Tibial nerve (tissue), 4 donors: ENCODE measurements at regions not wholly inside any gene's neighbourhood (a gene's known extent, or its start where the extent isn't known, plus 50 kb on each side); places are given as distances from the start of the nearest gene placed in this dataset.
A peak's percentile ranks its signal among the peaks of the same experiment; 100 is the strongest.
"Not testable (repeated sequence)": the region's sequence is repeated elsewhere in the genome, so short reads cannot be mapped to it uniquely, and the experiment has no call there.

Experiments
- DNase-seq, 2 donors: peaks; one replicate each; pipeline ENCODE4 v3.0.0-alpha.2; 2019; ENCODE audit warnings: low spot score in 2 of 2
- H3K27ac ChIP-seq, 4 donors: fragments of 200-600 bp; sonication (generic) in 3 of 4; one replicate each; pipeline ENCODE4 v1.5.1; 2017 to 2019; ENCODE audit warnings: mild to moderate bottlenecking in 1 of 4
- H3K27me3 ChIP-seq, 2 donors: fragments of 200-600 bp; sonication (generic) in 1 of 2; one replicate each; pipeline versions ENCODE4 v1.5.1 to v1.6.0; 2017 to 2019
- H3K36me3 ChIP-seq, 3 donors: fragments of 200-600 bp; sonication (generic); one replicate each; pipeline ENCODE4 v1.5.1; 2018 to 2019
- H3K4me1 ChIP-seq, 4 donors: fragments of 200-600 bp; sonication (generic) in 3 of 4; one replicate each; pipeline ENCODE4 v1.5.1; 2017 to 2019
- H3K4me3 ChIP-seq, 4 donors: fragments of 200-600 bp; sonication (generic) in 3 of 4; one replicate each; pipeline ENCODE4 v1.5.1; 2017 to 2019; ENCODE audit warnings: mild to moderate bottlenecking in 1 of 4, moderate library complexity in 1 of 4
- H3K9me3 ChIP-seq, 4 donors: fragments of 200-600 bp; sonication (generic) in 3 of 4; one replicate each; pipeline ENCODE4 v1.5.1; 2017 to 2019
- CTCF ChIP-seq, 5 experiments: fragments of 200-600 bp in 3 of 5; fragments of 450-650 bp in 2 of 5; sonication (generic) in 3 of 5; IDR thresholded peaks; one replicate each; pipeline ENCODE4 v1.5.1; 2016 to 2019; ENCODE audit warnings: antibody characterized with exemption in 5 of 5, mild to moderate bottlenecking in 3 of 5, moderate library complexity in 2 of 5
- EP300 ChIP-seq, 2 donors: sonication (generic); formaldehyde crosslinking; IDR thresholded peaks; one replicate each; pipeline ENCODE4 v1.6.1; 2017; ENCODE audit warnings: antibody characterized with exemption in 2 of 2, mild to moderate bottlenecking in 1 of 2
- POLR2A ChIP-seq, 2 donors: fragments of 450-650 bp; IDR thresholded peaks; one replicate each; pipeline ENCODE4 v1.6.1; 2017; ENCODE audit warnings: antibody characterized with exemption in 2 of 2, mild to moderate bottlenecking in 2 of 2, moderate library complexity in 2 of 2
- WGBS, 2 donors: methylation state at CpG; one replicate each; pipeline ENCODE4 v1.1.5; 2018; 5-methylcytosine and 5-hydroxymethylcytosine counted together

GRCh38 chrX:109125304-109125703 lies 356.6 kb downstream of the GUCY2F start:
- 79 to 97% methylated on average over 3 of the region's 3 CpGs for WGBS, 2 donors
- Histone ChIP-seq H3K9me3 (no peaks in the 10 kb centered on the region), H3K4me1 (no peaks in the 10 kb centered on the region), H3K27me3 (no peaks in the 10 kb centered on the region), H3K27ac (no peak overlapping the region), H3K36me3 (no peaks in the 10 kb centered on the region), H3K4me3 (no peak overlapping the region)
- no peak for TF ChIP-seq POLR2A (IDR thresholded peaks at IDR 0.05)
- DNase-seq = no peak

GRCh38 chrX:109089359-109089758 lies 353.0 kb upstream of the IRS4 start:
- H3K27ac ChIP-seq = no peak overlapping the region
- H3K4me3 ChIP-seq = no peak overlapping the region
- 72 to 83% methylated on average over 3 to 4 of the region's 4 CpGs for WGBS, 2 donors
- H3K9me3 ChIP-seq = no peaks in the 10 kb centered on the region
- TF ChIP-seq POLR2A (IDR thresholded peaks at IDR 0.05) (no peak), CTCF (IDR thresholded peaks at IDR 0.05) (no peak)
- H3K27me3 ChIP-seq = no peaks in the 10 kb centered on the region
- no peaks in the 10 kb centered on the region for H3K4me1 ChIP-seq
- no peaks in the 10 kb centered on the region for H3K36me3 ChIP-seq
- no peak for DNase-seq

GRCh38 chrX:109077788-109078187 lies 341.4 kb upstream of the IRS4 start:
- Histone ChIP-seq H3K27me3 (no peaks in the 10 kb centered on the region), H3K4me1 (no peaks in the 10 kb centered on the region), H3K4me3 (no peak overlapping the region), H3K27ac (no peak overlapping the region), H3K36me3 (no peaks in the 10 kb centered on the region), H3K9me3 (peaks cover 0 to 6% (median 0%) of the 10 kb centered on the region in 4 donors)
- no peak for TF ChIP-seq CTCF (IDR thresholded peaks at IDR 0.05)
- 40% methylated on average over 1 of the region's 1 CpG; no CpG with 5 or more reads in 1 of the 2 donors for WGBS, 2 donors
- no peak for DNase-seq

GRCh38 chrX:109054181-109054581 lies 317.8 kb upstream of the IRS4 start:
- not testable (repeated sequence) for H3K27ac ChIP-seq, H3K4me1 ChIP-seq
- WGBS, 2 donors = 82 to 94% methylated on average over 24 to 27 of the region's 27 CpGs

GRCh38 chrX:109049903-109050302 lies 313.5 kb upstream of the IRS4 start:
- Histone ChIP-seq H3K4me1 (no peaks in the 10 kb centered on the region), H3K4me3 (no peak overlapping the region), H3K9me3 (no peaks in the 10 kb centered on the region), H3K27me3 (no peaks in the 10 kb centered on the region), H3K27ac (no peak overlapping the region), H3K36me3 (no peaks in the 10 kb centered on the region)
- 20 to 59% methylated on average over 2 of the region's 2 CpGs for WGBS, 2 donors
- TF ChIP-seq POLR2A (IDR thresholded peaks at IDR 0.05) (no peak), EP300 (IDR thresholded peaks at IDR 0.05) (no peak), CTCF (IDR thresholded peaks at IDR 0.05) (no peak)
- DNase-seq = no peak

More at GRCh38 chrX:109054181-109054581, 317.8 kb upstream of the IRS4 start:
- H3K27me3 ChIP-seq, H3K36me3 ChIP-seq, H3K9me3 ChIP-seq, H3K4me3 ChIP-seq: not testable (repeated sequence)
- DNase-seq = peak in 1 of 2 donors; percentile 27

GRCh38 chrX:109049416-109049815 lies 313.1 kb upstream of the IRS4 start:
- Histone ChIP-seq H3K4me1 (no peaks in the 10 kb centered on the region), H3K4me3 (no peak overlapping the region), H3K9me3 (no peaks in the 10 kb centered on the region), H3K36me3 (no peaks in the 10 kb centered on the region), H3K27ac (no peak overlapping the region), H3K27me3 (no peaks in the 10 kb centered on the region)
- no peak for DNase-seq
- WGBS, 2 donors = 52 to 79% methylated on average over 2 of the region's 2 CpGs
- TF ChIP-seq CTCF (IDR thresholded peaks at IDR 0.05) (no peak), POLR2A (IDR thresholded peaks at IDR 0.05) (no peak), EP300 (IDR thresholded peaks at IDR 0.05) (no peak)
